Erythroblast (primary cell): ENCODE measurements at regions not wholly inside any gene's neighbourhood (a gene's known extent, or its start where the extent isn't known, plus 50 kb on each side); places are given as distances from the start of the nearest gene placed in this dataset.

Experiments used
- GATA1 ChIP-seq: IDR thresholded peaks from 2 replicates; pipeline ENCODE4 v1.6.1; 2011; ENCODE audit warnings: low read depth, mild to moderate bottlenecking, control low read depth, low read length, moderate library complexity
- POLR2A ChIP-seq: IDR thresholded peaks from 2 replicates; pipeline ENCODE4 v1.6.1; 2011; ENCODE audit warnings: mild to moderate bottlenecking, low read length

- TF ChIP-seq POLR2A = no peak
- no peak for TF ChIP-seq GATA1
These were observed 991.8 kb upstream of the ADGRB3 start for GRCh38 chr6:67643281-67643680.
